CD8-positive, alpha-beta memory T cell (primary cell): ENCODE measurements at regions not wholly inside any gene's neighbourhood (a gene's known extent, or its start where the extent isn't known, plus 50 kb on each side); places are given as distances from the start of the nearest gene placed in this dataset.

Source experiments
- CTCF ChIA-PET: fragments of 350-600 bp; sonication (Branson Sonifier 250); formaldehyde crosslinking; loops from one replicate; lab custom pipeline; 2021; ENCODE audit warnings: antibody characterized with exemption; lab: Charles Lee
- POLR2A ChIA-PET: fragments of 350-600 bp; sonication (Branson Sonifier 250); formaldehyde crosslinking; loops from one replicate; lab custom pipeline; 2021; ENCODE audit warnings: antibody characterized with exemption; lab: Charles Lee
- DNase-seq, 5 donors: peaks; one replicate each; pipeline versions ENCODE4 v3.0.0 to v3.0.0-alpha.2; 2020 to 2022; ENCODE audit warnings: mixed read lengths in 1 of 5
- H3K27ac ChIP-seq: one replicate; pipeline ENCODE4 v1.7.0; 2013; ENCODE audit warnings: low read depth, mild to moderate bottlenecking, low read length, moderate library complexity
- H3K27me3 ChIP-seq: 2 replicates; pipeline ENCODE4 v1.7.0; 2013; ENCODE audit warnings: low read length, mild to moderate bottlenecking; ENCODE audit not compliant: insufficient read depth, poor library complexity, severe bottlenecking
- H3K36me3 ChIP-seq: 2 replicates; pipeline ENCODE4 v1.7.0; 2013; ENCODE audit warnings: mild to moderate bottlenecking, low read length, moderate library complexity; ENCODE audit not compliant: insufficient read depth
- H3K4me1 ChIP-seq: 2 replicates; pipeline ENCODE4 v1.7.0; 2013; ENCODE audit warnings: mild to moderate bottlenecking, low read length, moderate library complexity; ENCODE audit not compliant: insufficient read depth
- H3K4me3 ChIP-seq: 2 replicates; pipeline ENCODE4 v1.7.0; 2013; ENCODE audit warnings: mild to moderate bottlenecking, low read length
- H3K9me3 ChIP-seq: 2 replicates; pipeline ENCODE4 v1.7.0; 2013; ENCODE audit warnings: mild to moderate bottlenecking, low read length
- H3K27ac Mint-ChIP-seq, 8 donors: one replicate each; pipeline ENCODE4 v1.8.0; 2020 to 2021; ENCODE audit warnings: mixed read lengths in 8 of 8, mild to moderate bottlenecking in 6 of 8, inconsistent platforms in 3 of 8, moderate library complexity in 3 of 8
- H3K27me3 Mint-ChIP-seq, 2 donors: one replicate each; pipeline ENCODE4 v1.8.0; 2020 to 2021; ENCODE audit warnings: mixed read lengths in 2 of 2, mild to moderate bottlenecking in 1 of 2, moderate library complexity in 1 of 2
- H3K36me3 Mint-ChIP-seq, 3 donors: one replicate each; pipeline ENCODE4 v1.8.0; 2020 to 2021; ENCODE audit warnings: mixed read lengths in 3 of 3, inconsistent platforms in 1 of 3, mild to moderate bottlenecking in 1 of 3
- H3K4me1 Mint-ChIP-seq, 3 donors: one replicate each; pipeline ENCODE4 v1.8.0; 2020 to 2021; ENCODE audit warnings: mixed read lengths in 3 of 3, inconsistent platforms in 1 of 3, mild to moderate bottlenecking in 1 of 3
- H3K4me3 Mint-ChIP-seq, 7 donors: one replicate each; pipeline ENCODE4 v1.8.0; 2020 to 2021; ENCODE audit warnings: mixed read lengths in 7 of 7, mild to moderate bottlenecking in 6 of 7, moderate library complexity in 4 of 7, inconsistent platforms in 2 of 7
- H3K9me3 Mint-ChIP-seq, 5 donors: one replicate each; pipeline ENCODE4 v1.8.0; 2020 to 2022; ENCODE audit warnings: mixed read lengths in 5 of 5, mild to moderate bottlenecking in 3 of 5, moderate library complexity in 2 of 5, inconsistent platforms in 1 of 5

- Histone ChIP-seq H3K4me3 (no peak overlapping the region), H3K36me3 (no peaks in the 10 kb centered on the region), H3K27ac (no peak overlapping the region), H3K27me3 (no peaks in the 10 kb centered on the region), H3K4me1 (peaks cover 13% of the 10 kb centered on the region), H3K9me3 (peaks cover 5% of the 10 kb centered on the region)
- Mint-ChIP-seq H3K27me3 (no peaks in the 10 kb centered on the region), H3K27ac (peak overlapping the region in 3 of 8 donors; percentile 2 to 17 (median 5)), H3K4me1 (peaks cover 35 to 64% (median 62%) of the 10 kb centered on the region in 3 donors), H3K36me3 (peaks cover 15 to 64% (median 49%) of the 10 kb centered on the region in 3 donors), H3K9me3 (peaks cover 11 to 31% (median 13%) of the 10 kb centered on the region in 5 donors), H3K4me3 (no peak overlapping the region)
- no peak for DNase-seq
- CTCF ChIA-PET: no interaction called here
- POLR2A ChIA-PET: no interaction called here
Measured at GRCh38 chr2:181158427-181158826, 178.0 kb downstream of the UBE2E3 start.

- H3K27me3 Mint-ChIP-seq: no peaks in the 10 kb centered on the region
- Histone ChIP-seq H3K4me1 (peaks cover 35% of the 10 kb centered on the region), H3K27me3 (no peaks in the 10 kb centered on the region), H3K36me3 (no peaks in the 10 kb centered on the region), H3K9me3 (no peaks in the 10 kb centered on the region), H3K4me3 (no peak overlapping the region), H3K27ac (no peak overlapping the region)
- peaks cover 11 to 29% (median 15%) of the 10 kb centered on the region in 5 donors for H3K9me3 Mint-ChIP-seq
- H3K4me1 Mint-ChIP-seq: peaks cover 58 to 86% (median 85%) of the 10 kb centered on the region in 3 donors
- H3K4me3 Mint-ChIP-seq: peak overlapping the region in 1 of 7 donors; percentile 46
- no peak for DNase-seq
- CTCF ChIA-PET: no interaction called here
- POLR2A ChIA-PET: interaction anchor here (1.3 kb wide), 1 partner anchor 34 kb away, joined by 4 read pairs; no protein-coding TSS in a partner anchor
- H3K36me3 Mint-ChIP-seq: peaks cover 17 to 55% (median 48%) of the 10 kb centered on the region in 3 donors
- peak overlapping the region in 7 of 8 donors; percentile 48 to 80 (median 63) for H3K27ac Mint-ChIP-seq
Measured at GRCh38 chr2:181161615-181162014, 181.2 kb downstream of the UBE2E3 start.

GRCh38 chr2:181163139-181163538 lies 182.7 kb downstream of the UBE2E3 start:
- peak overlapping the region; percentile 62 to 90 (median 77) for H3K4me3 Mint-ChIP-seq
- Histone ChIP-seq H3K27me3 (no peaks in the 10 kb centered on the region), H3K4me1 (peaks cover 35% of the 10 kb centered on the region), H3K9me3 (peaks cover 8% of the 10 kb centered on the region), H3K27ac (no peak overlapping the region), H3K36me3 (no peaks in the 10 kb centered on the region), H3K4me3 (no peak overlapping the region)
- peaks cover 68 to 88% (median 85%) of the 10 kb centered on the region in 3 donors for H3K4me1 Mint-ChIP-seq
- CTCF ChIA-PET: no interaction called here
- H3K27ac Mint-ChIP-seq: peak overlapping the region; percentile 83 to 99 (median 96)
- DNase-seq: peak in 4 of 5 donors; percentile 14 to 76 (median 45)
- H3K27me3 Mint-ChIP-seq: no peaks in the 10 kb centered on the region
- H3K9me3 Mint-ChIP-seq: peaks cover 14 to 36% (median 29%) of the 10 kb centered on the region in 5 donors
- H3K36me3 Mint-ChIP-seq: peaks cover 20 to 57% (median 47%) of the 10 kb centered on the region in 3 donors
- POLR2A ChIA-PET: interaction anchor here (0.8 to 1.5 kb wide), 3 partner anchors 11 to 40 kb away, joined by 3 to 4 read pairs (median 4); no protein-coding TSS in a partner anchor

- CTCF ChIA-PET: interaction anchor here (1.0 kb wide), 1 partner anchor 15 kb away, joined by 3 read pairs; no protein-coding TSS in a partner anchor
- peak overlapping the region; percentile 75 to 99 (median 96) for H3K27ac Mint-ChIP-seq
- DNase-seq: no peak
- H3K9me3 Mint-ChIP-seq: peaks cover 17 to 38% (median 32%) of the 10 kb centered on the region in 5 donors
- no peaks in the 10 kb centered on the region for H3K27me3 Mint-ChIP-seq
- Histone ChIP-seq H3K27ac (no peak overlapping the region), H3K9me3 (peaks cover 9% of the 10 kb centered on the region), H3K4me1 (peaks cover 35% of the 10 kb centered on the region), H3K36me3 (no peaks in the 10 kb centered on the region), H3K27me3 (no peaks in the 10 kb centered on the region), H3K4me3 (no peak overlapping the region)
- peaks cover 67 to 85% (median 82%) of the 10 kb centered on the region in 3 donors for H3K4me1 Mint-ChIP-seq
- POLR2A ChIA-PET: interaction anchor here (1.5 kb wide), 1 partner anchor 10 kb away, joined by 4 read pairs; no protein-coding TSS in a partner anchor
- H3K36me3 Mint-ChIP-seq: peaks cover 20 to 55% (median 45%) of the 10 kb centered on the region in 3 donors
- peak overlapping the region in 6 of 7 donors; percentile 63 to 90 (median 78) for H3K4me3 Mint-ChIP-seq
Measured at GRCh38 chr2:181163691-181164090, 183.3 kb downstream of the UBE2E3 start.

- CTCF ChIA-PET: interaction anchor here (0.8 to 3.6 kb wide), 4 partner anchors 16 to 293 kb away, joined by 3 to 14 read pairs (median 3); no protein-coding TSS in a partner anchor
- DNase-seq: no peak
- Histone ChIP-seq H3K4me1 (peaks cover 43% of the 10 kb centered on the region), H3K36me3 (no peaks in the 10 kb centered on the region), H3K27me3 (no peaks in the 10 kb centered on the region), H3K4me3 (peak overlapping the region; percentile 38), H3K27ac (peak overlapping the region; percentile 65), H3K9me3 (peaks cover 9% of the 10 kb centered on the region)
- Mint-ChIP-seq H3K36me3 (peaks cover 20 to 49% (median 46%) of the 10 kb centered on the region in 3 donors), H3K4me3 (peak overlapping the region; percentile 49 to 89 (median 73)), H3K4me1 (peaks cover 75 to 91% (median 86%) of the 10 kb centered on the region in 3 donors), H3K27ac (peak overlapping the region; percentile 96 to 100 (median 98)), H3K27me3 (no peaks in the 10 kb centered on the region), H3K9me3 (peaks cover 17 to 38% (median 34%) of the 10 kb centered on the region in 5 donors)
- POLR2A ChIA-PET: interaction anchor here (1.0 to 1.3 kb wide), 3 partner anchors 34 to 293 kb away, joined by 3 to 5 read pairs (median 3); partner anchors contain the start of gene ITGA4
Measured at GRCh38 chr2:181164699-181165098, 184.3 kb downstream of the UBE2E3 start.

GRCh38 chr2:181165199-181165868 lies 184.9 kb downstream of the UBE2E3 start:
- Mint-ChIP-seq H3K36me3 (peaks cover 17 to 44% (median 42%) of the 10 kb centered on the region in 3 donors), H3K4me3 (peak overlapping the region; percentile 49 to 89 (median 73)), H3K27ac (peak overlapping the region; percentile 96 to 100 (median 98)), H3K9me3 (peaks cover 17 to 35% (median 30%) of the 10 kb centered on the region in 5 donors), H3K4me1 (peaks cover 78 to 93% (median 89%) of the 10 kb centered on the region in 3 donors), H3K27me3 (no peaks in the 10 kb centered on the region)
- ChIA-PET CTCF (interaction anchor here (0.8 to 3.6 kb wide), 4 partner anchors 12 to 111 kb away, joined by 3 to 14 read pairs (median 4); no protein-coding TSS in a partner anchor), POLR2A (interaction anchor here (1.0 to 1.3 kb wide), 3 partner anchors 35 to 292 kb away, joined by 3 to 5 read pairs (median 3); partner anchors contain the start of gene ITGA4)
- Histone ChIP-seq H3K27ac (peak overlapping the region; percentile 65), H3K9me3 (peaks cover 9% of the 10 kb centered on the region), H3K4me1 (peaks cover 49% of the 10 kb centered on the region), H3K36me3 (no peaks in the 10 kb centered on the region), H3K4me3 (peak overlapping the region; percentile 38), H3K27me3 (no peaks in the 10 kb centered on the region)
- peak in 3 of 5 donors; percentile 44 to 67 (median 60) for DNase-seq

- ChIA-PET CTCF (interaction anchor here (1.2 to 1.7 kb wide), 3 partner anchors 9 to 346 kb away, joined by 3 to 6 read pairs (median 3); no protein-coding TSS in a partner anchor), POLR2A (interaction anchor here (0.6 kb wide), 2 partner anchors 40 to 293 kb away, joined by 3 read pairs; no protein-coding TSS in a partner anchor)
- H3K4me3 ChIP-seq: no peak overlapping the region
- H3K9me3 ChIP-seq: peaks cover 9% of the 10 kb centered on the region
- Mint-ChIP-seq H3K4me3 (peak overlapping the region in 5 of 7 donors; percentile 4 to 49 (median 22)), H3K4me1 (peaks cover 76 to 96% (median 81%) of the 10 kb centered on the region in 3 donors), H3K36me3 (peaks cover 10 to 43% (median 43%) of the 10 kb centered on the region in 3 donors), H3K9me3 (peaks cover 17 to 34% (median 30%) of the 10 kb centered on the region in 5 donors), H3K27ac (peak overlapping the region; percentile 71 to 98 (median 94)), H3K27me3 (no peaks in the 10 kb centered on the region)
- peaks cover 40% of the 10 kb centered on the region for H3K4me1 ChIP-seq
- DNase-seq: no peak
- no peak overlapping the region for H3K27ac ChIP-seq
- H3K36me3 ChIP-seq: no peaks in the 10 kb centered on the region
- H3K27me3 ChIP-seq: no peaks in the 10 kb centered on the region
Measured at GRCh38 chr2:181169503-181169902, 189.1 kb downstream of the UBE2E3 start.
